NCI-H1048 (cell line): ENCODE measurements at regions not wholly inside any gene's neighbourhood (a gene's known extent, or its start where the extent isn't known, plus 50 kb on each side); places are given as distances from the start of the nearest gene placed in this dataset.

ENCODE experiments used
- DNase-seq: peaks from one replicate; lab custom pipeline; 2025; lab: John Stamatoyannopoulos, UW

DNA sequence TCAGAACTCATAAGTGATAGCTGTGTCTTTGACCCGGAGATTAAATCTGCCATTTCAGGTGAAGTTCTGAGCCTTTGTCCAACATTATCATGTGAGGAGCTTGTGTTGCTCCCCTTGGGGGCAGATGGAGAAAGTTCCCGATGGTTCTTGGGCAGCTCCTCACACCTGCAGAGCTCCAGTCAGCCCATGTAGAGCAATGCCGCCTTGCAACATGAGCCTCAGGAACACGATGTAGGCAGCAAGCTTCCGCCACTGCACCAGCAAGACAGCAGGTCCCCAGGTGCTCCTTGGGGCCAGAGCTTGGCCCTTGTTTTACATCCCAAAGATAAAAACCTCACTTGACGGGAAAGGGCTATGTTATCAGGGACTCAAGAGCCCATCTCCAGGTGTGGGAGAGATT, 292.7 kb downstream of the IRX1 start:
- DNase-seq, result no peak

DNA sequence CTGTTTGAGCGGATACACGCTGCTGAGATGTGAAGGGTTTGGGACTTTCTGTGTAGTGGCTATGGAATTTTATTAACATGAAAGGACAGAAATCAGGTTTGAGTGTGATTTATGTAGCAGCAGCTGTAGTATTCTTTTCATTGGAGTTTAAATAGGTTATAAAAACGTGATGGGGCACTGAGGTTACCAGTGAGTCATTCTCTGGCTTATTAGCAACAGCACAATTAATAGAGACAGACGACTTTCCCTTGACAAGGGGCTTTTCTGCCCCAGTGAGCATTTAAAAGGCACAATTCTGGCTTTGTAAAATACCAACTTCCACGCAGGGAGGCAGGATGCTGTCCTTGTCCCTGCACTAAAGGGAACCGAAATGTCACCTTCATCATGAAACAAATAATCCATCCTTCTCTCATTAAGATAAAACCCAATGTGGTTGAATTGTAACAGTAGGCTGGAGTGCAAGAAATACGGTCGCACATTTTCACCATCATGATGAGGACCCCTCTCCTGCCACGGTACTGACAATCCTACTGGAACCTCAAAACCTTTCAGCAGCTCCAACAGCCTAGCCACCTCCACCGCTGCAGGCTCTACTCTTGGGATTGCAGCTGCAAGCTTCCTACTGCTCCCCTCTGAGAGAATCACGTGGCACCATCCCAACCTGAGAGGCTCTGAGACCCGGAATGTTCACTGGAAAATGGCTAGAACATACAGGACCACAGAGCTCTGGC, 293.9 kb downstream of the IRX1 start:
- no peak for DNase-seq

DNA sequence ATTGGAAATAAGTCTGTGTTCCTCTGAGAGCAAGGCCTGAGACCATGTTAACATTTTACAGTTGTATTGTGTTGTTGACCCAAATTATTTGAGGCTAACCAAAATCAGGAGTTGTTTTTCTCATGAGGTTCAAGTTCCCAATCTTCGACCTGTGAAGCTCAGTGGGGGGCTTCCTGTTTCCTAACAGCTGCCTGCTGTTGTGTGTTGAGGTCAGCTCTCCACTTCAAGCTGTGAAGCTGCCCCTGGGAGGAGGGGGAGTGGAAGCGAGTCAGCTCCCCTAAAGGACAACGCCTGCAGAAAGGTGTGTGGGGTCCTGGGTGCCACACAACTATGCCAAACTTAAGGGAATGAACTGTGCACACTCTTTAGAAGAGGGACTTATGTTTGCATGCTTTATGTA, 295.5 kb downstream of the IRX1 start:
- DNase-seq, result no peak

DNA sequence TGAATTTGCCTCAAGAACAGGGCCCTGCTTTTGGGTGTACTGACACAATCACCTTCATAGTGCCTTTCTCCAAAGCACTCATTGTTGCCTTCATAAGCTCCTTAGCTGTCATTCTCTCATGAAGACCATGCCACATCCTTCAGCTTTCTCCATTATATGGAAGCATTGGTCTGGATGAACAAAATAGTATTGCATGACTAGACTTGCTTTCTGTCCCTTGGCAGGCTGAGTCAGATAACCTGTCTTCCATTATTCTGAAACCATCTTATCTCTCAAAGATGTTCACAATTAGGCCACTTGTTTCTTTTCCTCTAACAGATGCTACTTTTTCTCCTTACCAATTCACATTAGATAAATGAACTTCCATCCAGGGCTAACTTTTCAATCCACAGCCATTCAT, 297.9 kb downstream of the IRX1 start:
- DNase-seq, result no peak

DNA sequence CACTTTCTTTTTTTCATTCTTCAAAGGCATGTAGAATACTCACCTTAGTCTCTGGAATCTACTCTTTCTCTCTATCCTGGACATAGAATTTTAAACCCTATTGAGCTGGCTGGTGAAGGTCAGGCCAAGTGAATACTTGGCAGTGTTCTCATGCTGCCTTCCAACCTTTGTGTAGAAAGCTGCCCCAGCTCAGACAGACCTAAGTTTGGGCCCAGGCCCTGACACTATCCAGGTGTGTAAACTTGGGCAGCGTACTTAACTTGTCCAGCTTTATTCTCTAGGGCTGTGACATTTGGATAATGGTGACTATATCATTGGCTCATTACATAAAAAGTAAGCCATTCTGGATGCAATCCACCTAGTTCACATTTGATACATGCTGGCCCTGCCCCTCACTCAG, 298.3 kb downstream of the IRX1 start:
- DNase-seq, result no peak

DNA sequence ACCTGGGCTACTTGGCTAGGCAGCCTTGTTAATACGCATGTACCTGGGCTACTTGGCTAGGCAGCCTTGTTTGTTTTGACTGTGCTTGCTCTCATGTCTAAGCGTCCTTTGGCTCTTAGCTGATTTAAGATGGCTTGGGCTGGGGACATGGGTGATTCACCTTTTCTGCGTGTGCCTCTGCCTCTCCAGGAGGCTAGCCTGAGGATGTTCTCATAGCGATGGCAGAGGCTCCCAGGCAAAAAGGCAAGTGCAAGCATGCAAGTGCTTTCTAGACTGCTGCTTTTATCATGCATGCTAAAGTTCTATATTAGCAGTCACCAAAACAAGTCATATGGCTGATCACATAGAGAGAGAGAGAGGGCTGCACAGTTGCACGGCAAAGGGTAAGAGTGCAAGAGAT, 300.5 kb downstream of the IRX1 start:
- no peak for DNase-seq

DNA sequence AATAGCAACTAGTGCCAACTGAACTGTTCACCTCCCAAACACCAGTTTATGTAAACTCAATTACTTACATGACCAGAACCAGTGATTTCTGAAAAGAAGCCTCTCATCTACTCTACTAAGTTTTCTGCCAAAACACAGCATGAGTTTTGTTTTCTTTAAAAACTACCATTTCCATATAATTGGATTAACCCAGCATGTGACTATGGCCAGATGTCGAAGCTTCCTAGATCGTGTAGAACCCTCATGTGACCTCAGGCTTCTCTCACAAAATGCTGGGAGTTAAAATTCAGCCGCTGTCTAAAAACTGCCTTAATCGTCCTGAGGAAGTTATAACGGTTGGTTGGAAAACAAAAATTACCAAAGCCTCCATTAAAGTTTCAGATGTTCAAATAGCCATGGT, 303.5 kb downstream of the IRX1 start:
- DNase-seq, result no peak

DNA sequence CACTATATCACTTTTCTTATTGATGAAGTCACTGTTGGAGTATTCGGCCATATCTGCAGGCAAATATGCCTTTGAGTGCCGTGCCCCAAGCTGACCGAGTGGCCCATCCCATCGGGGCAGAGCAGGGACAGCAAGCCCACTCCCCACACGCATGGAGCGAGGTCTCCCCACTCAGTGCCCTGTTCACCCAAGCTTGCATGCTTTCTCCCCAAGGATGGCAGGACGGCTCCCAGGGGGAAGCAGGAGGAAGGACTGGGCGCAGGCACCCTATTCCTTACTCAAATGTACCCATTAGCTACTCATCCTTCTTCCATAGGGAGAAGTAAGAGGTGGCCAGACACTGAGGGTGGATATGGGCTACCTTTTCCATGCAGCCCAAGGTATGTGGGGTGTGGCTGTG, 309.0 kb downstream of the IRX1 start:
- DNase-seq, result no peak

DNA sequence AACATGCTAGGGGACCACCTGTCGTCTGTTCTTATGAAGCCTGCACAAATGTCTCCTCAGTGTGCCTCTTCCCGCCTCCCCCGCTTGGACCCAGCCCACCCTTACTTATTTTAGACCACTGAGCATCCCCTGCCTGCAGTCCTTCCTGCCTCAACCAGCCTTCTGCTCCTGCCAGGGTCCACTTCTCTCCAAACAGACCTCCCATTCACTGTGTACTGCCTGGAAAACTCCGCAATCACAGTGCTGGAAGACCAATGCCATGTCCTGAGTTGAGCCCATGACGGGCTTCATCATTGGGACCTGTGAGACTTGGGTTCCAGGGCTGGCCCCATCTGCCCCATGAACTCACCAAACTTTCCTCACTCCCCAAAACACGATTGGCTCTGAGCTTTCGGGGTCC, 309.4 kb downstream of the IRX1 start:
- DNase-seq, result no peak

DNA sequence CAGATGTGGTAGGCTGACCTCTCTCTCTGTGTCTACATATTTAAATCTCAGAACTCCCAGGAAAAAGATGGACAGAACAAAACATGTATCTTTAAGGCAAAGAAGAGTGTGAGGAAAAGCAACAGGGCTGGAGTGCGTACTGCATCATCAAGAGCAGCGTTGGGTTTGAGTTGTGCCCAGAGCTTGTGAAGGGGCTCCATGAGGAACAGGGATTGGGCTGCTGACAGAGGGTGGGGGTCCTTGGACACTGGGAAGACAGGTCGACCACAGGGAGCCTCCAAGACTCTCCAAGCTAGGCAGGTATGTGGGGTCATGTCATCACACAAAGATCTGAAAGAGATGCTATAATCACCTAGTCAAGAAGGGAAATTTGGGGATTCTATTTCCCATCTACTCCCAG, 309.9 kb downstream of the IRX1 start:
- no peak for DNase-seq

DNA sequence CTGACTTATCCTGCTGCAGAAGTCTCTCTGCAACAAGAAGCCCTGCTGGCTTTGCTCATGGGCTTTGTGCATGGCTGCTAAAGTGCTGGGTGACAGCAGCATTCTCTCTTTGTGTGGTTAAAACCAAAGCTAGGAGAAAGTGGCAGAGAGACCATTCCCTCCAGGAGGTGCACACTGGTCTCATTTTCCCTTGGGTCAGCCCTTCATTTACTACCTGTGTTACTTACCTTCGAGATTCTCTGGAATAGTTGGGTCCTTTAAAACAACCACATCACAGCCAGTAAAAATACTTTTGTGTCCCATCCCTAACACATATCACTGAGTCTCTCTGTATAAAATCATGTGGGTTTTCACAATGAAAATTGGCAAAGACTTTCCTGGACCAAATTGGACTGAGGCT, 315.5 kb downstream of the IRX1 start:
- DNase-seq, result no peak

DNA sequence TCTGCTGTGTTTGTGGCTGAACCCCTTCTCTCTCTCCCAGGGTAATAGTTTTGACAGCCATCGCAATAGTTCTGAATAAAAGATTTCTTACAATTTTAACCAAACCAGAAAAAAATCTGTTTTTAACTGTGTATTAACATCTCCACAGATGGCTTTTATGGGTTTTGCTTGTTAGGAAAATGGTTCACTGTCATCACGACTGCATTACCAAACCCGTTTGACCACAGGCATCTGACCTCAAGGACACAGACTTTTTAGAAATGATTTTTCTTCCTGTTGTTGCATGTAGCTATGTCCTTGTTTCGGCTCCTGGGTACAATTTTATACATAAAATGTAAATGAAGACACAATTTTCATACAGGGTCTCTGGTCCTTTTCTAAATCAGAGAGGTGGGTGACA, 316.1 kb downstream of the IRX1 start:
- DNase-seq, result no peak

DNA sequence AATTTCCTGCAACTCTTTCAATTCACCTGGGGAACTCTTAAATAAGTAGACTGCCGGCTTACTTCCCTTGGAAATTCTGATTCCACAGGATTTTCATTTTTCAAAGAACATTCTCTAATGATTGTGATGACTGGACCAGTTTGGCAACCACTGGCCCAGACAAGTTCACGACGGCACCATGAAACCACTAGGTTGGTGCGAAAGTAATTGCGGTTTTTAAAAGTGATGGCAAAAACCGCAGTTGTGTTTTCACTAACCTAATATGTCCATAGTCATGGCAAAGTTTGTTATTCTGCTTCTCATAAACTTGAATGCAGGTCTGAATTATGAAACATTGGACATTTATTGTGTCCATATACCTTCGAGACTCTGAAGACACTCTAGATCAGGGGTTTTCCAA, 317.2 kb downstream of the IRX1 start:
- no peak for DNase-seq

DNA sequence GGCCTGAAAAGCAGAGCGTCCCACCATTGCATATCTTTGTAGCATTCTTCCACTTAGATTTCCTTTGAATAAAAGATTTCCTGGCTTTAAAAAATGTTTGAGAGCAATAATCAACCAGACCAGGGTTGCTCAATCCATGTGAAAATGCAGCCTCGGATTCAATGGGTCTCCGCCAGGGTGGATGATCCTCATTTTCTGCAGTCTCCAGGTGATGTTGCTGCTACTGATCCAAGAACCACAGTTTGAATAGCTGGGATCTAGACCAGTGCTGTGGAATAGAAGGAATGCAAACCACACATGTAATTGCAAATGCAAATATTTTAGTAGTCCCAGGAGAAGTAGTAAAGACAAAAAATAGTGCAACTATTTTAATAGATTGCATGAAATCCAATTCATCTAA, 317.6 kb downstream of the IRX1 start:
- DNase-seq, result no peak

DNA sequence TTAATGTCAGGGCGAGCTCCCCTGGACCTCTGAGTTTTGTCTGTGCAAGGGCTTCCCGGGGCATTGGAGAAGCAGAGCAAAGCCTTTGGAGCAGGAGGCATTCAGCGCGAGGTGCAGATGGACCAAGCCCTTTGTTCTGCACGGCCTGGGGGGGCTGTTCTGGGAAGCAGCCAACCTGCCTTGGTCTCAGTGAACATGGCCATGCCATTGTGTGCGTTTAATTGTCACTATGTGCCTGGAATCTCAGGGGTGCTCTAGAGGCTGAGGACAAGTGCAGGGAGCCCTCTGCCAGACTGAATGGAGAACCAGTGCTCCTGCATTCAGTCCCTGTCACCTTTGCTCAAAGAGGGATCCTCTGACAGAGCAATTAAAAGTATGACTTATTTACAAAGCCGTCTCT, 329.4 kb downstream of the IRX1 start:
- no peak for DNase-seq

DNA sequence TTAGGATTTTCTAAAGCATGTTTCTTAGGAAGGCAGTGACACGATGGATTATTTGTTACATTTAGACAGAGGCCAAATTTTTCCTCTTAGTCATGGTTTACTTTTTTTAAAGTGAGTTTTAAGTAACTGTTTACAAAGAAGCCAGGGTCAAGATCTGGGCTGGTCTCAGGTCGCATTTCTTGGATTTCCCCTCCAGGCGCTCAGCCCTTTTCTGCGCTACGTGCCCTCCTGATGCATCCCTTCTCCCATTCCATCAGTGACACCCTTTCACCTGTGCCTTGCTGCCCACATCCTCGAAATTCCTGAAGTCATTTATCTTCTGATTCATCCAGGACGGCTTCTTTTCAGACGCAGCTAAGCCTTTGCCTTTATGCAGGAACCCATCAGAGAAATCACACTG, 330.3 kb downstream of the IRX1 start:
- no peak for DNase-seq

DNA sequence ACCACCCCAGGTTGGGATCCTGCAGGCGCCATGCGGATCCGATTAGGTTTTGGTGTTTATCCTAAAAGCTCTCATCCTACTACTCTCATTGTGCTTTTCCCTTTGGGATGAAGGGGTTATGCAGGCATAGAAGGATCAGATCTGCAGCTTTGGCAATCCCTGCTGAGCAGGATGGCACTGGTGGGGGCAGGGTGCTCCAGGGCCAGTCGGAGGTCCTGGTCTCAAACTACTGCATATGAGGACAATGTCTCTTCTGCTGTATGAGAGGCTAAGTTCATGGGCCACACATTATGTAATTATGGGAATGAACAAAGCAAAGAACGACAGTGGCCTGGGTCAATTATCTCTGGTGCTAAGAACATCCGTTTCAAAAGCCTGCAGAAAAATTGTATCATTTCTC, 334.2 kb downstream of the IRX1 start:
- DNase-seq, result no peak

DNA sequence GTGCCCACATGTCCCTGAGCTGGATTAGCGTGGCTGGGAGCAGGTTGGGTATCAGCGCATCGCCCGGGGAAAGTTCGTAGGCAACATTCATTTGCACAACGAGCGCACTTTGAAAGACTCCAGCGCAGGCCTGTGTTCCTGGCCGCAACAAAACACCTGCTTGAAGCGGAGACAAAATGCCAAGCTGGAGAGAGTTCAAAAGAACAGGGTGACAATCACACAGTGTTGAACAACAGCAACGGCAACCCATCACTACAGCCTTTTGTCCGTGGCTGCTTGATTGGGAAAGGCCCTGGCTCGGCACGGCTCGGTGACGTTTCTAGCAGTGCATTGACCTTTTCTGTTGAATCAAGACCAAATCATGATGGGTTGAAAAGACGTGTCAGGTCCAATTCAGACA, 336.3 kb downstream of the IRX1 start:
- DNase-seq, result no peak

DNA sequence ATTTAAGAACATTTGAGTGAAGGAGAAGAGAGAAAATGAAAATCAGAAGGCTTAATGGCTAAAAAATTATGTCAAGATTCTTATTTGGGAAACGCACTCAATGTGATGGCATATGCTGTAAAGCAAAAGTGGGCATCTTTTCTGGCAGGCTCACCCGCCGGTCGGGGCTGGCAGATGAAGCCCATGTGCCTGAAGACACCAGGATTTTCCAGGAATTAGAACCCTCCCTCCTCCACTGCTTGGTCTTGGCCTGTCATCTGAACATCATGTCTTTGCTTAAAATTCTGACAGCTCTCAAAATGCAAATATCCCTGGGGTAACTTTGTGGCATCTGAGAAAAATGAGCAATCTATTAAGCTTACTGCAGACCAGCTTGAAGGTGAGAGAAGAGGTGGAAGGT, 337.9 kb downstream of the IRX1 start:
- no peak for DNase-seq

DNA sequence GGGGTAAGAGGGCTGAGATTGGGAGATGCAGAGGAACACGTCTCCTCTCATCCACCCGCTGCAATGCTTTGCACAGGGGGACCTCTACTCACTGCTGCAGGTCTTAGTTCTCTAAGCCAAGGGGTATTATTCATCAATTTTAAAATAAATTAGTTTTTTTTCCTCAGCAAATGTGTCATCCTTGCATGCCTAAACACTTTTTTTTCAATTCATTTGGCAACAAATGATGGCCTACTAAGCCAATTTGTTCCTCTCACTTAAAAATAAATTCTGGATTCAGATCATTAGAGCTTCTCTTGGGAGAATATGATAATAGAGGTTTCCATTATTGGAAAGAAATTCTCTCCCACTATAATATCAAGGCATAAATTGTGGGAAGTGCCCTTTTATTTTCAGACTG, 338.3 kb downstream of the IRX1 start:
- no peak for DNase-seq

DNA sequence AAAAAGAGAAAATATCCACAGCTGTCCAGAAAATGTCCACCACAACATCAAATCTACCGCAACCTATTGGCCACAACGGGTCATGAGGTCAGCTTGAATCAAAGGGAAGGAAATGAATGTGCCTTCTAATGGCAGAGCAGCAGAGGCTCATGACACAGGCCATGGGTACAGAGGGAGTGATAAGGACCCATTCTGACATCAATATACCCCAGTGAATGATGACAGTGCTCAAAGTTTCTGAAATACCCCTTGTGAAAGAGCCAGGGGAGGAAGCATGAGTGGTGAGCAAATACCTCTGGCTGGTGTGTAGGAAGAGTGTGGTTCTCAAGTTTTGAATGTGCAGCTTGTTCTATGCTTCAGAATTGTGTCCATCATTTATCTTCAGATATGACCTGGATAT, 348.2 kb downstream of the IRX1 start:
- no peak for DNase-seq

DNA sequence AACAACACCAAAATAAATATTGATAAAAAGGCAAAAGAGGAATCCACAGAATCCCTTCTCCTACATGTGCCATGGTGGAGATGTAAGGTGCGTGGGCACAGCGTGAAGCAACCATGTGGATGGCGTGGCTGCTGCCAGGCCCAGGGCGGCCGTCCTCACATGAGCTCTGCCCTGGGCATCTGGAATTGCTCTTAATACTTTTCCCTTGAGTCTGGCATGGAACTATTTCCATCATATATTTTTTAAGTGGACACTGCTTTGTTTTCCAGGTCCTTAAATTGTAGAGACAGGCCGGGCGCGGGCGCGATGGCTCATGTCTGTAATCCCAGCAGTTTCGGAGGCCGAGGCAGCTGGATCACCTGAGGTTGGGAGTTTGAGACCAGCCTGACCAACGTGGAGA, 349.3 kb downstream of the IRX1 start:
- no peak for DNase-seq

DNA sequence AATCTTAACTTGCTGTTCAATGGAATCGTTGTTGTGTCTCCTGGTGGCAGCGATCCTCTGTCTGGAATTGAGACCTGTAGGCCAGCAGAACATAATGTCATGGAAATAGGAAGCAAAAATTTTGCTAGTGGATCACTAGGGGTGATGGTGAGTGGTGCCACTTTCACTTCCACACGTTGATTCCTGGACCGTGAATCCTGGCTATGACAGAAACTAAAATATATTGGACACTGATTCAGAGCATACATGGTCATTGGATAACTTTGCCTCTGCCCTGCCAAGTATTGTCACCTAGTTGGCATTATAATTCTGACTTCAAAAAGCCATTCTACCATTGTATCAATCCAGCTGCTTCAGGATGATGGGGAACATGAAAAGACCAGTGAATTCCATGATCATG, 353.2 kb downstream of the IRX1 start:
- no peak for DNase-seq

DNA sequence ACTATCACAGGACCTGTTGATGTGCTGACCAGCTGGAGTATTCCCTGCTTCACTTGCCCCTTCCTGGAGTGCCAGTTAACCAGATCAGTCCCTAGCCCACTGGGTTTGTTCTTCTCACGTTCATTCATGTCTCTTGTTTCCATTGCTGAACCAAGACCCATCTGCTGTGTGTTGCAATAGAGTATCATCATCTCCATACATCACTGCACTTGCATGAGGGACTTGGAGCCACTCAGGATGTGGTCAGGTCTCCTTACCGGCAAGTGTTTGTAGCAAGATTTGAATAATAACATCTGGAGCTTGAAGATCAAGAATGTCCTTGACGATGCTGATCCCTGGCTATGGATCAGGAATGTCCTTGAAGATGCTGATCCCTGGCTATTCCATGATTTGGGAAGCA, 358.6 kb downstream of the IRX1 start:
- DNase-seq, result no peak

DNA sequence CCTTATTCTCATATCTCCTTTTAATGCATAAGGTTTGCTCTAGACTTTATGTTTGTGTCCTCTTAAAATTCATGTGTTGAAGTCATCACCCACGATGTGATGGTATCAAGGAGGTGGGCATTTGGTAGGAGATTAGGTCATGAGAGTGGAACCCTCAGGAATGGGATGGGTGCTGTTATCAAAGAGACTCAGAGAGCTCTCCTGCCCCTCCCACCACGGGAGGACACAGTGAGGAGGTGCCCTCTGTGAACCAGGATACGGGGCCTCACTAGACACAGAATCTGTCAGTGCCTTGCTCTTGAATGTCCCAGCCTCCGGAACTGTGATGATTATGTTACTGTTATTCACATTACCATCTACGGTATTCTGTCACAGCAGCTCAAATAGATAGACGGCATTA, 359.0 kb downstream of the IRX1 start:
- DNase-seq, result no peak
